K562 (cell line): ENCODE measurements at regions not wholly inside any gene's neighbourhood (a gene's known extent, or its start where the extent isn't known, plus 50 kb on each side); places are given as distances from the start of the nearest gene placed in this dataset.

ENCODE experiments used
- BACH1 ChIP-seq: fragments of 200-800 bp; sonication (Bioruptor generic); IDR thresholded peaks from 2 replicates; pipeline ENCODE4 v1.6.1; 2016; ENCODE audit warnings: missing genetic modification characterization, missing compliant biosample characterization
- CTCF ChIP-seq, 3 experiments: IDR thresholded peaks in 2 of 3; conservative IDR thresholded peaks in 1 of 3; 2 replicates each; pipeline ENCODE4 v1.5.1; 2011 to 2012; ENCODE audit warnings: low read length in 3 of 3, mild to moderate bottlenecking in 3 of 3, control low read depth in 2 of 3, improper control_type of control experiment in 1 of 3, inconsistent platforms in 1 of 3, low read depth in 1 of 3, mixed read lengths in 1 of 3, moderate library complexity in 1 of 3; ENCODE audit not compliant: insufficient read depth in 2 of 3
- NR0B1 ChIP-seq: fragments of 450-650 bp; IDR thresholded peaks from one replicate; pipeline ENCODE4 v1.6.1; 2018; ENCODE audit warnings: mild to moderate bottlenecking, moderate library complexity; ENCODE audit not compliant: partially characterized antibody
- RBM22 ChIP-seq: fragments of 200-400 bp; formaldehyde crosslinking; IDR thresholded peaks from 2 replicates; pipeline ENCODE4 v1.6.1; 2018; ENCODE audit warnings: low read length, low read depth; ENCODE audit not compliant: poor library complexity, severe bottlenecking
- TEAD2 ChIP-seq: fragments of 450-650 bp; IDR thresholded peaks from 2 replicates; pipeline ENCODE4 v1.6.1; 2016; ENCODE audit warnings: missing genetic modification characterization, control low read depth, missing compliant biosample characterization
- THAP12 ChIP-seq: fragments of 250-450 bp; sonication (Bioruptor Pico); IDR thresholded peaks from 2 replicates; pipeline ENCODE4 v1.9.0; 2021; ENCODE audit warnings: mild to moderate bottlenecking, inconsistent platforms
- THAP7 ChIP-seq: fragments of 250-450 bp; sonication (Bioruptor Pico); IDR thresholded peaks from 2 replicates; pipeline ENCODE4 v1.5.0; 2021
- ZFX ChIP-seq: sonication (generic); formaldehyde crosslinking; IDR thresholded peaks from 2 replicates; pipeline ENCODE4 v1.8.0; 2022; ENCODE audit warnings: mild to moderate bottlenecking, missing genetic modification reagents, moderate library complexity

GRCh38 chr14:65231286-65231980, 129.1 kb upstream of the MAX start:
- TF ChIP-seq THAP7 (no peak), BACH1 (tag) (no peak), CTCF (IDR thresholded peaks at IDR 0.05 in 2 of 3, conservative IDR thresholded peaks at IDR 0.05 in 1 of 3; ENCODE audit: insufficient read depth in 2 of 3, low read depth in 1 of 3, low read length in 3 of 3) (no peak), RBM22 (no peak), ZFX (CRISPR knock-in tag) (no peak), THAP12 (CRISPR knock-in tag) (no peak), TEAD2 (tag) (no peak), NR0B1 (no peak)
